ENCODE measurements at regions not wholly inside any gene's neighbourhood (a gene's known extent, or its start where the extent isn't known, plus 50 kb on each side); places are given as distances from the start of the nearest gene placed in this dataset.

GRCh38 chr21:15496911-15497310 is 232.9 kb upstream of the USP25 start:
- no peak for TF ChIP-seq POLR2AphosphoS5 (IDR thresholded peaks at IDR 0.05; ENCODE audit: low read depth, low read length)
- no peak for TF ChIP-seq POLR2A (IDR thresholded peaks at IDR 0.05; ENCODE audit: low read depth, low read length)
- TF ChIP-seq PAX5 (IDR thresholded peaks at IDR 0.05; ENCODE audit: insufficient read depth, low read length, severe bottlenecking) = no peak
- TF ChIP-seq TAF1 (IDR thresholded peaks at IDR 0.05; ENCODE audit: low read depth, low read length) = no peak
- no peak for TF ChIP-seq SPI1 (IDR thresholded peaks at IDR 0.05; ENCODE audit: low read depth, low read length)
- no peak for TF ChIP-seq POU2F2 (IDR thresholded peaks at IDR 0.05; ENCODE audit: low read depth, low read length)
